CD1c-positive myeloid dendritic cell (primary cell): ENCODE measurements at regions not wholly inside any gene's neighbourhood (a gene's known extent, or its start where the extent isn't known, plus 50 kb on each side); places are given as distances from the start of the nearest gene placed in this dataset.

Experiments used
- DNase-seq: peaks from one replicate; pipeline ENCODE4 v3.0.0-alpha.2; 2016; ENCODE audit errors: extremely low spot score

- no peak for DNase-seq
Observed at GRCh38 chr4:4693258-4693657, 151.4 kb upstream of the STX18 start.

- no peak for DNase-seq
Observed at GRCh38 chr4:4690854-4691253, 149.0 kb upstream of the STX18 start.

- DNase-seq = no peak
Observed at GRCh38 chr4:4689694-4690440, 148.0 kb upstream of the STX18 start.

- no peak for DNase-seq
Observed at GRCh38 chr4:4687935-4688727, 146.3 kb upstream of the STX18 start.

GRCh38 chr4:4687100-4687499, 145.3 kb upstream of the STX18 start:
- DNase-seq = no peak

- no peak for DNase-seq
Observed at GRCh38 chr4:4685810-4686795, 144.3 kb upstream of the STX18 start.

GRCh38 chr4:4681653-4682052, 139.8 kb upstream of the STX18 start:
- DNase-seq = no peak

- DNase-seq = no peak
Observed at GRCh38 chr4:4680758-4681157, 138.9 kb upstream of the STX18 start.

GRCh38 chr4:4680243-4680642, 138.4 kb upstream of the STX18 start:
- no peak for DNase-seq

- no peak for DNase-seq
Observed at GRCh38 chr4:4677556-4678522, 136.0 kb upstream of the STX18 start.

- DNase-seq = no peak
Observed at GRCh38 chr4:4675641-4676040, 133.8 kb upstream of the STX18 start.

GRCh38 chr4:4675051-4675581, 133.3 kb upstream of the STX18 start:
- DNase-seq = no peak

- no peak for DNase-seq
Observed at GRCh38 chr4:4673070-4673469, 131.2 kb upstream of the STX18 start.

GRCh38 chr4:4672402-4672801, 130.6 kb upstream of the STX18 start:
- DNase-seq = no peak

GRCh38 chr4:4671774-4672349, 130.0 kb upstream of the STX18 start:
- no peak for DNase-seq

GRCh38 chr4:4670869-4671268, 129.0 kb upstream of the STX18 start:
- no peak for DNase-seq

- DNase-seq = no peak
Observed at GRCh38 chr4:4668355-4669210, 126.7 kb upstream of the STX18 start.

GRCh38 chr4:4667622-4668081, 125.8 kb upstream of the STX18 start:
- no peak for DNase-seq
